K562 (cell line): ENCODE measurements at regions not wholly inside any gene's neighbourhood (a gene's known extent, or its start where the extent isn't known, plus 50 kb on each side); places are given as distances from the start of the nearest gene placed in this dataset.

Experiments
- ARID2 ChIP-seq: fragments of 450-650 bp; IDR thresholded peaks from 2 replicates; pipeline ENCODE4 v1.6.1; 2017; ENCODE audit warnings: antibody characterized with exemption, mild to moderate bottlenecking
- CTBP1 ChIP-seq: fragments of 450-650 bp; IDR thresholded peaks from 2 replicates; pipeline ENCODE4 v1.6.1; 2016; ENCODE audit warnings: borderline replicate concordance
- ESRRA ChIP-seq: fragments of 450-650 bp; IDR thresholded peaks from 2 replicates; pipeline ENCODE4 v1.6.1; 2014; ENCODE audit warnings: low read depth, mild to moderate bottlenecking, moderate library complexity, borderline replicate concordance
- NFYB ChIP-seq: IDR thresholded peaks from 2 replicates; pipeline ENCODE4 v1.6.1; 2011; ENCODE audit warnings: mild to moderate bottlenecking, moderate library complexity; ENCODE audit not compliant: insufficient read length; ENCODE audit errors: extremely low read depth
- NRF1 ChIP-seq, 2 experiments: fragments of 450-650 bp; IDR thresholded peaks in 1 of 2; conservative IDR thresholded peaks in 1 of 2; 2 replicates each; pipeline ENCODE4 v1.6.1; 2014; ENCODE audit warnings: mild to moderate bottlenecking in 2 of 2
- YY1 ChIP-seq, 3 experiments: IDR thresholded peaks; 2 replicates each; pipeline ENCODE4 v1.6.1; 2011; ENCODE audit warnings: low read length in 2 of 3, mild to moderate bottlenecking in 2 of 3, moderate library complexity in 2 of 3, borderline replicate concordance in 1 of 3, control low read depth in 1 of 3, low read depth in 1 of 3; ENCODE audit not compliant: insufficient read depth in 3 of 3, insufficient replicate concordance in 2 of 3, control insufficient read depth in 1 of 3, insufficient read length in 1 of 3; ENCODE audit errors: extremely low read depth in 1 of 3
- ZNF232 ChIP-seq: sonication (generic); formaldehyde crosslinking; IDR thresholded peaks from 2 replicates; pipeline ENCODE4 v1.8.0; 2022; ENCODE audit warnings: mild to moderate bottlenecking, missing genetic modification reagents
- ZNF766 ChIP-seq: fragments of 200-800 bp; sonication (Bioruptor generic); conservative IDR thresholded peaks from 2 replicates; pipeline ENCODE4 v1.6.1; 2016; ENCODE audit warnings: missing genetic modification characterization, missing compliant biosample characterization
- ZNF785 ChIP-seq: fragments of 250-450 bp; sonication (Bioruptor Pico); IDR thresholded peaks from 2 replicates; pipeline ENCODE4 v1.4.0; 2020; ENCODE audit warnings: mild to moderate bottlenecking
- TF ChIP-seq, protein P1 (sequence below): fragments of 450-650 bp; IDR thresholded peaks from 2 replicates; pipeline ENCODE4 v1.6.1; 2016; ENCODE audit warnings: antibody characterized with exemption
- TF ChIP-seq, protein P2 (sequence below), 3 experiments: IDR thresholded peaks in 2 of 3; conservative IDR thresholded peaks in 1 of 3; 2 replicates each; pipeline ENCODE4 v1.5.1; 2011 to 2012; ENCODE audit warnings: low read length in 3 of 3, mild to moderate bottlenecking in 3 of 3, control low read depth in 2 of 3, improper control_type of control experiment in 1 of 3, inconsistent platforms in 1 of 3, low read depth in 1 of 3, mixed read lengths in 1 of 3, moderate library complexity in 1 of 3; ENCODE audit not compliant: insufficient read depth in 2 of 3
- TF ChIP-seq, protein P3 (sequence below): fragments of 450-650 bp; IDR thresholded peaks from 2 replicates; pipeline ENCODE4 v1.6.1; 2017; ENCODE audit warnings: antibody characterized with exemption

DNA sequence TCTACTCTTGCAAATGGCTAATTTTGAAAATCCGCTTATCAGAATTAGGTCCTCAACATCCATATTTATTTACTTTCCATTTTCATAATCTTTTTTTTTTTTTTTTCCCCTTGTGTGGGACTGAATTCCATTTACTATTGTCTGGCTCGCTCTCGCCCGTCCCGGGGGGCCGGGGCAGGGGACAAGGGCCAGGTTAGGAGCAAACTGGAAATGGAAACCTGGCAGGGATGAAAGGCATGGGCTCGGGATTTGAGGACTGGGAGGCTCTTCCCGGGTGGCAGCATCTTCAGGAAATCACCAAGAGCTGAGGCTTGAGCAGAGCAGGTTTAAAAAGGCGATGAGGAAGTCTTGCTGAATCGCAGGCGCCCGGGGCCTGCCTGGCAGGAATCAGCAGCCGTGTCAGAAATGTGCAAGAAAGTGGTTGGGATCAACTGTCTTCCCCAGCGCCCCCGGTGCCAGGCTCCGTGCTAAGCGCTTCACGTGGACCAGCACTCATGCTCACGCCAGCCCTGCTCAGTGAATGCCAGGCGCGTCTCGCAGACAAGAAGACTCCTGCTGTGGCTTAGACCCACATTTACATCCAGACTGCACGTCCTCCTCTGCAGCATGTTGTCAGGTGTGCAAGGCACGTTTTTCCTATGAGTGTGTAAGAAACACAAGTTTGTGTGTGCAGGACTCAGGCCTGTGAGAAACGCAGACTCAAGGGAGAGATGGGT is 66.3 kb upstream of the UNC5A start:
- TF ChIP-seq CTBP1 (no peak), ZNF232 (CRISPR knock-in tag) (no peak), ARID2 (no peak), ZNF785 (CRISPR knock-in tag) (no peak), NRF1 (conservative IDR thresholded peaks at IDR 0.05 in 1 of 2, IDR thresholded peaks at IDR 0.05 in 1 of 2) (no peak), YY1 (IDR thresholded peaks at IDR 0.05; ENCODE audit: borderline replicate concordance in 1 of 3, control insufficient read depth in 1 of 3, extremely low read depth in 1 of 3, insufficient read depth in 3 of 3, insufficient read length in 1 of 3, insufficient replicate concordance in 2 of 3, low read depth in 1 of 3, low read length in 2 of 3) (no peak), ZNF766 (CRISPR knock-in tag) (no peak), NFYB (no peak), ESRRA (no peak)
- TF ChIP-seq, protein P1, sequence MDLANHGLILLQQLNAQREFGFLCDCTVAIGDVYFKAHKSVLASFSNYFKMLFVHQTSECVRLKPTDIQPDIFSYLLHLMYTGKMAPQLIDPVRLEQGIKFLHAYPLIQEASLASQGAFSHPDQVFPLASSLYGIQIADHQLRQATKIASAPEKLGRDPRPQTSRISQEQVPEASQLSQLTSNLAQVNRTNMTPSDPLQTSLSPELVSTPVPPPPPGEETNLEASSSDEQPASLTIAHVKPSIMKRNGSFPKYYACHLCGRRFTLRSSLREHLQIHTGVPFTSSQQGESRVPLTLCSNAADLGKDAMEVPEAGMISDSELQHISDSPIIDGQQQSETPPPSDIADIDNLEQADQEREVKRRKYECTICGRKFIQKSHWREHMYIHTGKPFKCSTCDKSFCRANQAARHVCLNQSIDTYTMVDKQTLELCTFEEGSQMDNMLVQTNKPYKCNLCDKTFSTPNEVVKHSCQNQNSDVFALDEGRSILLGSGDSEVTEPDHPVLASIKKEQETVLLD, result no peak
- TF ChIP-seq, protein P2, sequence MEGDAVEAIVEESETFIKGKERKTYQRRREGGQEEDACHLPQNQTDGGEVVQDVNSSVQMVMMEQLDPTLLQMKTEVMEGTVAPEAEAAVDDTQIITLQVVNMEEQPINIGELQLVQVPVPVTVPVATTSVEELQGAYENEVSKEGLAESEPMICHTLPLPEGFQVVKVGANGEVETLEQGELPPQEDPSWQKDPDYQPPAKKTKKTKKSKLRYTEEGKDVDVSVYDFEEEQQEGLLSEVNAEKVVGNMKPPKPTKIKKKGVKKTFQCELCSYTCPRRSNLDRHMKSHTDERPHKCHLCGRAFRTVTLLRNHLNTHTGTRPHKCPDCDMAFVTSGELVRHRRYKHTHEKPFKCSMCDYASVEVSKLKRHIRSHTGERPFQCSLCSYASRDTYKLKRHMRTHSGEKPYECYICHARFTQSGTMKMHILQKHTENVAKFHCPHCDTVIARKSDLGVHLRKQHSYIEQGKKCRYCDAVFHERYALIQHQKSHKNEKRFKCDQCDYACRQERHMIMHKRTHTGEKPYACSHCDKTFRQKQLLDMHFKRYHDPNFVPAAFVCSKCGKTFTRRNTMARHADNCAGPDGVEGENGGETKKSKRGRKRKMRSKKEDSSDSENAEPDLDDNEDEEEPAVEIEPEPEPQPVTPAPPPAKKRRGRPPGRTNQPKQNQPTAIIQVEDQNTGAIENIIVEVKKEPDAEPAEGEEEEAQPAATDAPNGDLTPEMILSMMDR (IDR thresholded peaks at IDR 0.05 in 2 of 3, conservative IDR thresholded peaks at IDR 0.05 in 1 of 3; ENCODE audit: insufficient read depth in 2 of 3, low read depth in 1 of 3, low read length in 3 of 3), result no peak
- TF ChIP-seq, protein P3, sequence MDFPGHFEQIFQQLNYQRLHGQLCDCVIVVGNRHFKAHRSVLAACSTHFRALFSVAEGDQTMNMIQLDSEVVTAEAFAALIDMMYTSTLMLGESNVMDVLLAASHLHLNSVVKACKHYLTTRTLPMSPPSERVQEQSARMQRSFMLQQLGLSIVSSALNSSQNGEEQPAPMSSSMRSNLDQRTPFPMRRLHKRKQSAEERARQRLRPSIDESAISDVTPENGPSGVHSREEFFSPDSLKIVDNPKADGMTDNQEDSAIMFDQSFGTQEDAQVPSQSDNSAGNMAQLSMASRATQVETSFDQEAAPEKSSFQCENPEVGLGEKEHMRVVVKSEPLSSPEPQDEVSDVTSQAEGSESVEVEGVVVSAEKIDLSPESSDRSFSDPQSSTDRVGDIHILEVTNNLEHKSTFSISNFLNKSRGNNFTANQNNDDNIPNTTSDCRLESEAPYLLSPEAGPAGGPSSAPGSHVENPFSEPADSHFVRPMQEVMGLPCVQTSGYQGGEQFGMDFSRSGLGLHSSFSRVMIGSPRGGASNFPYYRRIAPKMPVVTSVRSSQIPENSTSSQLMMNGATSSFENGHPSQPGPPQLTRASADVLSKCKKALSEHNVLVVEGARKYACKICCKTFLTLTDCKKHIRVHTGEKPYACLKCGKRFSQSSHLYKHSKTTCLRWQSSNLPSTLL, result no peak
